ENCODE measurements at regions not wholly inside any gene's neighbourhood (a gene's known extent, or its start where the extent isn't known, plus 50 kb on each side); places are given as distances from the start of the nearest gene placed in this dataset.
A peak's percentile ranks its signal among the peaks of the same experiment; 100 is the strongest.

DNA sequence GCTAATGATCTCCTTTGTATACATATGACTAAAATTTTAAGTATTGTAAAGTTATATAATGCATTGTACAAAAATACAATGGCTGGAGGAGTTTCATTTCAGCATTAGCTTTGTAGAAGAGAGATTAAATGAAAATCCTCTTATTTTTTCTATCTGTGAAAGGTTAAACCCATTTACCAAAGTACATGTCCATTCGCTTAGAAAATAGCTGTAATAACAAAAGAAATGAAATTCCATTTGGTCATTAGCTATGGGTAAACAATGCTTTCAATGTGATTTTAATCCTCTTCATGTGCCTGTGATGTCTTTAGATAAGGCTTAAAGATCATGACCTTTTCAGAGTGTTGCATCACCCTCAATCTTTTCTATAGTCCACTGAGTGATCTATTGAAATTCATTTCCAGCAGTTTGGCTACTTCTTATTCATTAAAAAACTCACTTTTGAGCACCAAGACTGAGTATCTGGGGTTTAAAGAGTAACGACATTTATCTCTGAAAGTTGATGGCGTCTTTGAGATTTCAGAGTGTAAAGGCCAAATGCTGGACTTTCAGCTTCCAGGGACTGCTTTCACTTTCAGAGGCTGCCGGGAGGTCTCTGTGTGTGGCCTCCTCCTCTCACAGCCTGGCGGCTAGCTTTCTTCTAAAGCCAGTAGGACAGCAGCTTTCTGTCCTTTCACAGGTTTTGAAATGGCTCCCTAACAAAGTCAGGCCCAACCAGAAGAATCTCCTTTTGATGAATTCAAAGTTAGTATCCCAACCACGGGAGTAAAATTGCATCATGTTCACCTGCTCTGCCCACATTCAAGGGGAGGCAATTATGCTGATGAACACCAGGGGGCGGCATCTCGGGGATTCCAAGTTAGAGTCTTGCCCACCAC, 701.4 kb upstream of the COBL start:
- Mint-ChIP-seq H3K4me1 (ENCODE audit: low read depth, unreplicated experiment) (peaks cover 7% of the 10 kb centered on the region), H3K9me3 (ENCODE audit: unreplicated experiment) (peaks cover 31% of the 10 kb centered on the region), H3K27ac (ENCODE audit: unreplicated experiment) (peak overlapping the region; percentile 39), H3K27me3 (ENCODE audit: insufficient read depth, unreplicated experiment) (no peaks in the 10 kb centered on the region), H3K36me3 (ENCODE audit: insufficient read depth, unreplicated experiment) (no peaks in the 10 kb centered on the region), H3K4me3 (ENCODE audit: unreplicated experiment) (no peak overlapping the region)
- H3K27me3 ChIP-seq (replicated peaks; ENCODE audit: control insufficient read depth, insufficient read depth, low read length), result no peaks in the 10 kb centered on the region
- H3K4me1 ChIP-seq, result peaks cover 18% of the 10 kb centered on the region
- DNase-seq, result peak; percentile 69 to 71
- BruUV-seq (replicated peaks), result no TSS peak
- H3K4me3 ChIP-seq (ENCODE audit: low read depth, low read length), result no peak overlapping the region
- intact Hi-C loops (cut with micrococcal nuclease; ENCODE audit: unreplicated experiment), result loop anchor here (1.0 kb wide), 2 partner anchors 20 to 129 kb away; no protein-coding TSS in a partner anchor
- no peaks in the 10 kb centered on the region for H3K36me3 ChIP-seq (ENCODE audit: control insufficient read depth, insufficient read depth, low read length)
- ChIA-PET CTCF (interaction anchor here (1.4 kb wide), 1 partner anchor 247 kb away, joined by 3 read pairs; no protein-coding TSS in a partner anchor), POLR2A (no interaction called here)
- peak; percentile 44 to 75 for TF ChIP-seq CTCF (IDR thresholded peaks at IDR 0.05; ENCODE audit: insufficient read depth in 1 of 2, low read depth in 1 of 2, low read length in 1 of 2, severe bottlenecking in 1 of 2, unreplicated experiment in 1 of 2)
- peaks cover 3% of the 10 kb centered on the region; the same call in 1 of the 2 replicates for H3K9me3 ChIP-seq

- Histone ChIP-seq H3K9me3 (no peaks in the 10 kb centered on the region), H3K36me3 (ENCODE audit: control insufficient read depth, insufficient read depth, low read length) (no peaks in the 10 kb centered on the region), H3K27me3 (replicated peaks; ENCODE audit: control insufficient read depth, insufficient read depth, low read length) (no peaks in the 10 kb centered on the region), H3K4me1 (no peaks in the 10 kb centered on the region), H3K4me3 (ENCODE audit: low read depth, low read length) (no peak overlapping the region)
- Mint-ChIP-seq H3K27me3 (ENCODE audit: insufficient read depth, unreplicated experiment) (no peaks in the 10 kb centered on the region), H3K9me3 (ENCODE audit: unreplicated experiment) (peaks cover 20% of the 10 kb centered on the region), H3K4me3 (ENCODE audit: unreplicated experiment) (no peak overlapping the region), H3K27ac (ENCODE audit: unreplicated experiment) (no peak overlapping the region), H3K4me1 (ENCODE audit: low read depth, unreplicated experiment) (peaks cover 6% of the 10 kb centered on the region), H3K36me3 (ENCODE audit: insufficient read depth, unreplicated experiment) (no peaks in the 10 kb centered on the region)
- ChIA-PET CTCF (interaction anchor here (0.7 kb wide), 1 partner anchor 1144 kb away, joined by 3 read pairs; no protein-coding TSS in a partner anchor), POLR2A (no interaction called here)
- TF ChIP-seq CTCF (IDR thresholded peaks at IDR 0.05; ENCODE audit: insufficient read depth in 1 of 2, low read depth in 1 of 2, low read length in 1 of 2, severe bottlenecking in 1 of 2, unreplicated experiment in 1 of 2), result no peak
- BruUV-seq (replicated peaks), result no TSS peak
- intact Hi-C loops (cut with micrococcal nuclease; ENCODE audit: unreplicated experiment), result no loop called here
- DNase-seq, result no peak
These were observed 692.6 kb upstream of the COBL start for GRCh38 chr7:52009181-52009580.

GRCh38 chr7:52006674-52007073, 690.1 kb upstream of the COBL start:
- Histone ChIP-seq H3K4me1 (no peaks in the 10 kb centered on the region), H3K27me3 (replicated peaks; ENCODE audit: control insufficient read depth, insufficient read depth, low read length) (no peaks in the 10 kb centered on the region), H3K36me3 (ENCODE audit: control insufficient read depth, insufficient read depth, low read length) (no peaks in the 10 kb centered on the region), H3K4me3 (ENCODE audit: low read depth, low read length) (no peak overlapping the region), H3K9me3 (no peaks in the 10 kb centered on the region)
- TF ChIP-seq CTCF (IDR thresholded peaks at IDR 0.05; ENCODE audit: insufficient read depth in 1 of 2, low read depth in 1 of 2, low read length in 1 of 2, severe bottlenecking in 1 of 2, unreplicated experiment in 1 of 2), result no peak
- Mint-ChIP-seq H3K9me3 (ENCODE audit: unreplicated experiment) (peaks cover 40% of the 10 kb centered on the region), H3K27me3 (ENCODE audit: insufficient read depth, unreplicated experiment) (no peaks in the 10 kb centered on the region), H3K4me1 (ENCODE audit: low read depth, unreplicated experiment) (peaks cover 15% of the 10 kb centered on the region), H3K36me3 (ENCODE audit: insufficient read depth, unreplicated experiment) (no peaks in the 10 kb centered on the region), H3K4me3 (ENCODE audit: unreplicated experiment) (no peak overlapping the region), H3K27ac (ENCODE audit: unreplicated experiment) (no peak overlapping the region)
- ChIA-PET CTCF (interaction anchor here (0.6 kb wide), 1 partner anchor 218 kb away, joined by 5 read pairs; no protein-coding TSS in a partner anchor), POLR2A (interaction anchor here (0.6 kb wide), 1 partner anchor 88 kb away, joined by 6 read pairs; no protein-coding TSS in a partner anchor)
- no TSS peak for BruUV-seq (replicated peaks)
- intact Hi-C loops (cut with micrococcal nuclease; ENCODE audit: unreplicated experiment), result no loop called here
- DNase-seq, result no peak

Measured in Caco-2 (cell line).